ENCODE measurements at regions not wholly inside any gene's neighbourhood (a gene's known extent, or its start where the extent isn't known, plus 50 kb on each side); places are given as distances from the start of the nearest gene placed in this dataset.

DNA sequence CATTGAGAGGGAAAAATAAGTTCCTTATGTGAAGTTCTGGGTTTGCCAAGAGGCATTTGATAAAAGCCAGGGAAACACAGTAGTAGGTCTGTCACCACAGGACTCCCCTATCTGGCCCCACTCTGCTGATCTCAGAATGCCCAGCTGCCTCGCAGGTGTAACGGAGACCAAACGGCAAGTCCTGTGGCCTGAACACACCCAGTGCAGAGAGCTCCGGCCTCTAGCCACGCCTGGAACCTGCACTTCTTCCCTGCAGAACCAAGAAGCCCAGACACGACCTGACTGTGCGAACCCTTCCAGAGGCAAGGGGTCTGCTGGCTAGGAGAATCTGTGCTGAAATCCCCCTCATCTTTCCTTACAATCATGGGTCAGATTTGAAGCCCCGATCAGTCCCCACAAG is 432.8 kb upstream of the B3GAT1 start:
- Histone ChIP-seq H3K4me1 (no peaks in the 10 kb centered on the region), H3K9me3 (no peaks in the 10 kb centered on the region), H3K36me3 (no peaks in the 10 kb centered on the region), H3K27ac (no peak overlapping the region), H3K27me3 (peaks cover 0 to 30% of the 10 kb centered on the region in 2 donors), H3K4me3 (no peak overlapping the region)
- ATAC-seq, result no peak
- TF ChIP-seq, protein P1, sequence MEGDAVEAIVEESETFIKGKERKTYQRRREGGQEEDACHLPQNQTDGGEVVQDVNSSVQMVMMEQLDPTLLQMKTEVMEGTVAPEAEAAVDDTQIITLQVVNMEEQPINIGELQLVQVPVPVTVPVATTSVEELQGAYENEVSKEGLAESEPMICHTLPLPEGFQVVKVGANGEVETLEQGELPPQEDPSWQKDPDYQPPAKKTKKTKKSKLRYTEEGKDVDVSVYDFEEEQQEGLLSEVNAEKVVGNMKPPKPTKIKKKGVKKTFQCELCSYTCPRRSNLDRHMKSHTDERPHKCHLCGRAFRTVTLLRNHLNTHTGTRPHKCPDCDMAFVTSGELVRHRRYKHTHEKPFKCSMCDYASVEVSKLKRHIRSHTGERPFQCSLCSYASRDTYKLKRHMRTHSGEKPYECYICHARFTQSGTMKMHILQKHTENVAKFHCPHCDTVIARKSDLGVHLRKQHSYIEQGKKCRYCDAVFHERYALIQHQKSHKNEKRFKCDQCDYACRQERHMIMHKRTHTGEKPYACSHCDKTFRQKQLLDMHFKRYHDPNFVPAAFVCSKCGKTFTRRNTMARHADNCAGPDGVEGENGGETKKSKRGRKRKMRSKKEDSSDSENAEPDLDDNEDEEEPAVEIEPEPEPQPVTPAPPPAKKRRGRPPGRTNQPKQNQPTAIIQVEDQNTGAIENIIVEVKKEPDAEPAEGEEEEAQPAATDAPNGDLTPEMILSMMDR (IDR thresholded peaks at IDR 0.05), result no peak
- DNase-seq, result no peak
- intact Hi-C loops (cut with DNase I), result no loop called here

DNA sequence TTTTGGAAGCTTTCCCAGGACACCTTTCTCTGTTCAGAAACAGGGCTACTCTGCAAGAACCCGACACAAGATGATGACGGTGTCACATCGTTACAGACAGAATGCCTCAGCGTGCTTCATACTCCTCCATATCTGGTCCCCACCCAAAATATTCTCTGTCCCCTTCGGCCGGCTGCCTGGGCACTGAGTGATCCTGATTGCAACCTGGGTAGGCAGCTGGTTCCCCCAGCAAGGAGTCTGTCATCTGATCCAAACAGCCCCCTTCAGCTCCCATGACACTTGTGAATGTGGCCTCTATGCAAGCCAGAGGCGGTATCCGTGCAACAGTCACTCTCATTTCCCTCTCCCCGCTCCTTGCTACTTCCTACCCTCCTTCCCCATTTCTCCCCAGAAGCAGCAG is 431.7 kb upstream of the B3GAT1 start:
- no peaks in the 10 kb centered on the region for H3K9me3 ChIP-seq
- H3K27ac ChIP-seq, result no peak overlapping the region
- H3K4me3 ChIP-seq, result no peak overlapping the region
- DNase-seq, result no peak
- intact Hi-C loops (cut with DNase I), result no loop called here
- TF ChIP-seq, protein P1 (IDR thresholded peaks at IDR 0.05), result no peak
- ATAC-seq, result no peak
- no peaks in the 10 kb centered on the region for H3K4me1 ChIP-seq
- H3K27me3 ChIP-seq, result peaks cover 0 to 30% of the 10 kb centered on the region in 2 donors
- H3K36me3 ChIP-seq, result no peaks in the 10 kb centered on the region

DNA sequence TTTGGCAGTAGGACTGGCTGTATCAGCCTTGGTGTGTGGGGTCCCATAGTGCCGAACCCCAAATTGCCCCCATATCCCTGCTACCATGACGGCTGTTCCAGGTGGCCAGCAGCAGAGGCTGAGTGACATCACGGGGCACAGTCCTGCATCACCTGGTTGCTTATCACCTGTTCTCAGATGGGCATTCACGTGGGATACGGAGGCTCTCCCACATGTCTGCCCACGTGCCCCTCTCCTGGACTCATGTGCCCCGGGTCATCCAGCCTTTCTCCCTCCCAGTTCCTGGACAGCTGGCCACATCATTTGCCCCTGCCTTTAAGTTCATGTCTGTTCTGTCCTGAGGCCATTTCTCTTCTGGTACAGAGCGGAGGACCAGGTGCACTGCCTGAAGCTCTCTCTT is 431.0 kb upstream of the B3GAT1 start:
- TF ChIP-seq, protein P1 (IDR thresholded peaks at IDR 0.05), result no peak
- Histone ChIP-seq H3K27ac (no peak overlapping the region), H3K9me3 (no peaks in the 10 kb centered on the region), H3K27me3 (peaks cover 0 to 30% of the 10 kb centered on the region in 2 donors), H3K36me3 (no peaks in the 10 kb centered on the region), H3K4me1 (no peaks in the 10 kb centered on the region), H3K4me3 (no peak overlapping the region)
- no peak for DNase-seq
- ATAC-seq, result no peak
- intact Hi-C loops (cut with DNase I), result no loop called here

DNA sequence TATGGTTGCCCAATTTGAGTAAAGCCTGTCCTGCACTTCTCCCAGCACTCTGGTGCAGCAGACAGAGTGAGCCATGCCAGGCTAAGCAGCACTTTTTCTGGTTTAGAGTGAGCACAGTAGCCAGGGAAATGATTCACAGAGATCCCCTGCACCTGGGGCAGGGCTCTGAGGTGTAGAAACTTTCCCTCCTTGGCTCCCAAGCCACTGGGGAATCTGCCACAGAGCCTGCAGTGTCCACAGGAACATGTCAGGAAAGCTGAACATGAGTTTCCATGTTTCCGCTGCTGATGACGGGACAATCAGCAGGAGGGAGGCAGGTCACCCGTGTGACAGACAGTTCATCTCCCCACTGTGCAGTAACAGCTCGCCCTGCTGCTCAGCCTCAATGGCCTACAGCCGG is 429.9 kb upstream of the B3GAT1 start:
- no peak overlapping the region for H3K4me3 ChIP-seq
- no peaks in the 10 kb centered on the region for H3K36me3 ChIP-seq
- DNase-seq (no peak), ATAC-seq (no peak)
- intact Hi-C loops (cut with DNase I), result no loop called here
- H3K27me3 ChIP-seq, result peaks cover 0 to 30% of the 10 kb centered on the region in 2 donors
- no peaks in the 10 kb centered on the region for H3K4me1 ChIP-seq
- H3K9me3 ChIP-seq, result no peaks in the 10 kb centered on the region
- no peak overlapping the region for H3K27ac ChIP-seq
- TF ChIP-seq, protein P1 (IDR thresholded peaks at IDR 0.05), result no peak

GRCh38 chr11:134841411-134841810 is 429.4 kb upstream of the B3GAT1 start:
- TF ChIP-seq, protein P1 (IDR thresholded peaks at IDR 0.05), result no peak
- no peak overlapping the region for H3K4me3 ChIP-seq
- intact Hi-C loops (cut with DNase I), result no loop called here
- no peaks in the 10 kb centered on the region for H3K4me1 ChIP-seq
- ATAC-seq, result no peak
- H3K27me3 ChIP-seq, result peaks cover 0 to 30% of the 10 kb centered on the region in 2 donors
- no peaks in the 10 kb centered on the region for H3K9me3 ChIP-seq
- DNase-seq, result no peak
- no peaks in the 10 kb centered on the region for H3K36me3 ChIP-seq
- H3K27ac ChIP-seq, result no peak overlapping the region

All from left lung (tissue), 4 donors.